GM13976 (cell line): ENCODE measurements at regions not wholly inside any gene's neighbourhood (a gene's known extent, or its start where the extent isn't known, plus 50 kb on each side); places are given as distances from the start of the nearest gene placed in this dataset.

Experiments used
- DNase-seq: peaks from one replicate; pipeline ENCODE4 v3.0.0; 2012; ENCODE audit warnings: low spot score
- CTCF ChIP-seq: IDR thresholded peaks from 2 replicates; pipeline ENCODE4 v1.5.1; 2012; ENCODE audit warnings: borderline replicate concordance, mild to moderate bottlenecking; ENCODE audit not compliant: insufficient read depth; ENCODE audit errors: extremely low read depth, missing control alignments, control extremely low read depth
- in situ Hi-C: fragments of 300-500 bp; cut with MboI; formaldehyde crosslinking; loops from one replicate; pipeline ENCODE4 v1.12.0; 2022; ENCODE audit warnings: low sequenced_read_pairs, mixed read lengths, inconsistent platforms; ENCODE audit not compliant: unreplicated experiment

DNA sequence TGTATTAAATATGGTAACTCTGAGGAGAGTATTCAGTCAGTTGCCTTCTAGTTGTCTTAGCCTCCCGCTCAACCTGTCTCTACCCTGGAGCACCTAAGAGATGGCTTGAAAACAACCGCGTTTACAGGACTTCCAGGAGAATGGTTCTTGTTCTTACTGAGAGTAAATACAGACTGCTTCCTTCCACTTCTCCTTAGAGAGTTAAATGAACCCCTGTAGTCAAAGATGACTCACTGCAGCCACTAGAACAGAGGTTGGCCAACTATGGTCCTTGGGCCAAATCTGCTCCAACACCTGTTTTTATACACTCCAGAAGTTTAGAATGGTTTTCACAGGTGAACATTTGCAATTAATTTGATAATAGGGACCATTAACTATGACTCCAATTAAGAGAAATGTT, 60.1 kb upstream of the ASB17 start:
- in situ Hi-C loops, result no loop called here
- no peak for TF ChIP-seq CTCF
- no peak for DNase-seq

DNA sequence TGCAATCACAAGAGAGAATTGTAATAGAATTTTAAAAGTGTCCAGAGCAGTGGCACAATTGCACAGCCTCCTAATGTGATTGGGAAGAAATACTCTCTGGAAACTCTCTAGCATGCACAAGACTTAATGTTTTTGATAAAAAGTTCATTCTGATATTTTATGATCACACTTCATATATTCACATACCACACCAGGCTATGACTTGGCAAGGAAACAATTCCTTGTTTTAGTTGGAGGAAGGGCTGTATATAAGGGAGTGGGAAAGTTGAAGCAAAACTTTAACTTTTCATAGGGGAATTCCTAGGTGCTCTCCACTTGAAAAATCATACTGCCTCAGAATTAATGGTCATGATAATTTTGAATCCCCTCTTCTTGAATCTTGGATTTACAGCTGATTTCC, 61.5 kb upstream of the ASB17 start:
- DNase-seq, result no peak
- in situ Hi-C loops, result no loop called here
- TF ChIP-seq CTCF, result no peak

DNA sequence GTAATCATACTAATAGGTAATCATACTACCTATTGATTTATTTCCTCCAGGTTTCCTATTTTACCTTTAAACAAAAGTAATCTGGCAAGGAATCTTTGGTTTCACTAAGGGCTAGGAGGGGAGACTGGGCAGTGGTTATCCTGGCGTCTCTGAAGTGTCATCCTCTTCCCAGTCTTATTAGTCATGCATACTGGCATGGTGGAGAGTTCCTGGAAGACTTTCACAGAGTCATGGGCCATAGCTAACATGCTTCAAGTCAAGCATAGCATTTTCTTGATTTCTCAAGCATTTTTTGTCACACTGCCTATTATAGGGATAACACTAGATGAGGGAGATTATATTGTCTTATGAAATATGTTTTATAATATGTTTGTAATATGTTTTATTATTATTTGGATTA, 64.0 kb upstream of the ASB17 start:
- in situ Hi-C loops, result no loop called here
- TF ChIP-seq CTCF, result no peak
- no peak for DNase-seq

DNA sequence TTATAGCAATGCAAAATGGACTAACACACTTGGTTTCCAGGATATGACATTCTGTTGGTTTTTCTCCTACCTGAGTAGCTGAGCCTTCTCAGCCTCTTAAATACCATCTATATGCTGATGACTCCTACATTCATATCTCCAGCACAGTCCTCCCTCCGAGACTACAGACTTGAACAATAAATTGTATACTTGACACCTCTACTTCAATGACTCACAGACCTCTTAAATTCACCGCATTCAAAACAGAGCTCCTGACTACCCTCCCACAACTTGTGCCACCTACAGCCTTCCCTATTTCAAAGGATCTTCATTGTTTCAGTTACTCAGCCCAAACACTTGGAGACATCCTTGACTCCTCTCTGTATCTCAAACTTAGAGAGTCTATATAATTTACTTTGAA, 66.8 kb upstream of the ASB17 start:
- DNase-seq, result no peak
- TF ChIP-seq CTCF, result no peak
- in situ Hi-C loops, result no loop called here

- TF ChIP-seq CTCF, result no peak
- in situ Hi-C loops, result no loop called here
- DNase-seq, result no peak
Observed at GRCh38 chr1:76003946-76004345, 70.6 kb upstream of the ST6GALNAC3 start.

GRCh38 chr1:76005765-76006164, 68.8 kb upstream of the ST6GALNAC3 start:
- DNase-seq, result no peak
- TF ChIP-seq CTCF, result no peak
- in situ Hi-C loops, result no loop called here

- no peak for DNase-seq
- in situ Hi-C loops, result no loop called here
- TF ChIP-seq CTCF, result no peak
Observed at GRCh38 chr1:76006234-76006633, 68.3 kb upstream of the ST6GALNAC3 start.
